DMS153 (cell line): ENCODE measurements at regions not wholly inside any gene's neighbourhood (a gene's known extent, or its start where the extent isn't known, plus 50 kb on each side); places are given as distances from the start of the nearest gene placed in this dataset.
"Not testable (repeated sequence)": the region's sequence is repeated elsewhere in the genome, so short reads cannot be mapped to it uniquely, and the experiment has no call there.

ENCODE experiments used
- DNase-seq: peaks from one replicate; lab custom pipeline; 2025; lab: John Stamatoyannopoulos, UW

DNA sequence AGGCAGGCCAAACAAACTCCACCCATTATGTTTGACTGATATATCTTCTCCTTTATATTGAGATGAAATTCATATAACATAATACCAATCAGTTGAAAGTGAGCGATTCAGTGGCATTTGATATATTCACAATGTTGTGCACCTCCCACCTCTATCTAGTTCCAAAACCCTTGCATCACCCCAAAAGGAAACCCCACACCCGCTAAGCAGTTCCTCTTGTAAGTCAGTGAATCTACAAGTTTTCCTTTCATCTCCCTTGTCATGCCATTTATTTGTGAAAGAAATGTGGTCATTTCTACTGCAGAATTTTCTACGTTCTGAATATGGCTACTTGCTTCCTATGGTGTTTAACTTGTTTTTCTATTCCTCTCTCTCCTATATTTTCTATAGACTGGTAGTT lies 99.4 kb upstream of the PTPN3 start:
- DNase-seq: no peak

DNA sequence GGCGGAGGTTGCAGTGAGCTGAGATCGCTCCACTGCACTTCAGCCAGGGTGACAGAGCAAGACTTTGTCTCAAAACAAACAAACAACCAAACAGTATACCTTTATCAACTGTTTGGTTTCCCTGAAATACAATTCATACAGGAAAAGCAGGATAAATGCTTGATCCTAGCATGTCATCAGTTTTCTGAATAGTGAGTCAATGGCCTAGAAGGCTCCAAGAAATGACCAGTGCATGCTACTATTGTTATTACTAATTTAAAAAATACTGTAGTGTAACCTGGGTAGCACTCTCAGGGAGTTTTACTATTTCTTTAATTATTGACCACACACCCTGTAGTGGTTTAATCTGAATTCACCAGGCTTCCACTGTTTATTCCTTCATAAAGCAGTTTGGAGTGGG lies 101.0 kb upstream of the PTPN3 start:
- DNase-seq: no peak

DNA sequence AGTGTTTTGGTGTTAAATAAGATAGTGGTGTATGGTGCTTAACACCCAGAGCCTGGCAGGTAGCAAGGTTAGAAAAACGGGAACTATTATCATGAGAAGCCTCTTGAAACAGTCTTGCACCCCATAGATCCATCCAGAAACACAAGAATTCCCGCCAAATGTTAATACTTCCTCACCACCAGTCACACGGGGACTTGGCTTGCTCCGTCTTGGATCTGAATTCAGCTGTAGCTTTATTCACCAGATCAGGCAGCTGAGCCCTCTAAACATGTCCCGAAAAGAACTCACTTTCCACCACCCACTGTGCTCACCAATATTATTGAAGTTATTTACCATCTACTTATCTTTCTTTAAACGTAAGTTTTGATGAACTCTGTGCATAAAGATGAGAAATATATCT lies 101.6 kb upstream of the PTPN3 start:
- DNase-seq: no peak

DNA sequence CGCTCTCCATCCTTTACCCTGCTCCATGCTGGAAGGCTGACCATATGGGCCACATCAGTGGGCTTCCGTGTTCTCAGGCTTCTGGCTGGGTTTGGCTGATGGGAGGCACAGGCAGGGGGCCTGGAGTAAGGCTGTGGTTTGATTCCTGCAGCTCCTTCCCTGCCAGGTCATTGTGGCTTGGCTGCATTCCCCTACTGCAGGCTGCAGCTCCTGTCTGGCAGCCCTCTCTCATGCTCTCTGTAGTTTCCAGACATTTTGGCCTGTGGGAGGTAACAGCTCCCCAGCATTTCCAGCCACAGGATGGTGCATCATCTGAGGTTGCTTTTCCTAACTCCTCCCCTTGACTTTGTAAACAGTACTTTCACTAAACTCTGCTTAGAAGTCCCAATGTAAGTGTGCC lies 102.0 kb upstream of the PTPN3 start:
- DNase-seq: no peak

DNA sequence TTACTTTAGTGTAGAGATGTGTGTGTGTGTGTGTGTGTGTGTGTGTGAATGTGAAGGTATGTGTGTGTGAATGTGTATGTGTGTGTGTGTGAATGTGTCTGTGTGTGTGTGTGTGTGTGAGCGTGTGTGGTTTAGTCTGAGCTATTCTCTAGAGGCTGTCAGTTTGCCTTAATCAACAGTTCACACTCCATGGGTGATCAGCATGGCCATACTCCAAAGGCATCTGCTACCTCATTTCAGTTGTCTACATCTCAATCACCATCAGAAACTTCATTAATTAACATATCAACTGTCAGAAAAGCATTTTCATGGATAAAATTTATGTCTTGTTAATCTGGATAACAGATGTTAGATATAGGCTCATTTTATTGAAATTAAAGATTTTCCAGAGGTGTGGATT lies 103.1 kb upstream of the PTPN3 start:
- DNase-seq: no peak

DNA sequence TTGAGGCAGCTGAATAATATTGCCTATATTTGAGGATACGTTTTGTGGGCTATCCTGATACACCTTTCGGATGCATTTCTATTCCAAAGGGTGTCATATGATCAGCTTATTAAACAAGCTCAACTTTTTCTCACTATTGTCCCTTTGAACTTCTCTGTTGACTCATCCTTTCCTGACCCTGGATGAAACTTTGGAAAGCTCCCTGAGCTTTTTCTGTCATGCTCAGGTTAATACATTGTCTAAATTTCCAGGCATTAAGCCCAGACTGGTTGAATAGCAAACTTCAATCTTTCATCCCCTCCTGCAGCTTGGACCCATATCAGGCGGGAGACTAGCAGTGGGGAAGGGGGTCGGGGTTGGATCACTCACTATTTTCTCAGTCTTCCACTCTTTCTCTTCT lies 104.9 kb upstream of the PTPN3 start:
- no peak for DNase-seq

DNA sequence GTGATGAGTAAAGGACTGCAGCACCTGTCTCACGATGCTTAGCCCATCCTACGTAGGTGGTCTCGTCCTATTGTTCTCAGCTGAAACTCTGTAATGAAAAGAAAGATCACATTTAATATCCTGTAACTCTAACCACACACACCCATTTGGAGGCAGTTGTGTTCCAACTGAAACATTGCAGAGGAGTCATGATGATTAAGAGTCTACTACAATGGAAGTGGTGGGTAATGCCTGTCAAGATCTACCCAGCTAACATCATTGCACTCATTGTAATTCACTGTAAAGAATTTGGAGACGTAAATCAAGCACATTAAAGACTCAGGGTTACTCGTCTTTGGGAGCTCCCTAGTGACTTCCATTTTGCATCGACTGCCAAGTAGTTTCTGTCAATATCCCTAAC lies 106.0 kb upstream of the PTPN3 start:
- no peak for DNase-seq

DNA sequence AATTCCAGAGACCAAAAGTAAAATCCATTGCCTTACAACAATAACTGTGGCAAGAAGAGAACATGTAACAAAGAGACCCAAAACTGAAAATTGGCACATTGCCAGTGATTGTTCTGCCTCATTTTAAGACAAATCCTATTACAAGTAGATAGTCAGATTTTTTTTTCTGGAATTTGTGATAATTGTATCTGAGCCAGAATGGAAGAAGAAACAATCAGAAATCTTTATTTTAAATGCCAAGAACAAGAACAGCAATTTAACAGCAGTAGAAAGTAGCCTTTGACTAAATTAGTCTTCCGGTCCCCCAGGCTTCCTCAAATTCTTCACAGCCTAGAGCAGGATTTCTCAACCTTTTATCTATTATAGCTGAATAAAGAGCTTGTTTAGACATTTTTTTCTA lies 106.7 kb upstream of the PTPN3 start:
- no peak for DNase-seq

DNA sequence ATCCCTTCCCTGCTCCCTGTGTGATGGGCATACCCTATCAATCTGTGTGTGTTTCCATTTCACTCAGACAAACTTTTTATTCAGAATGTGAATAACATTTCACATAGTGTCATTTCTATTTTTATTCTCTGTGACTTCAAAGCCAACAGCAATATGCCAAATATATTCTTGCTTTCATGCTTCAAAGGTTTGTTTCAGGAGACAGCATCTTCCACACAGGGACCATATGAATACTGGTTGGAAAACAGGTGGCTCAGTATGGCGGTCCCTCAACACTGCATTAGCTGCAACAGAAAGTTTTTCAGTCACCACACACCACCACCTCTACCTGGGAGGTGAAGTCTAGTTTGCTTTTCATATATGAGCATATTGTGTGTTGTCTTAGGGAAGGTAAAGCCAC lies 111.0 kb upstream of the PTPN3 start:
- no peak for DNase-seq

DNA sequence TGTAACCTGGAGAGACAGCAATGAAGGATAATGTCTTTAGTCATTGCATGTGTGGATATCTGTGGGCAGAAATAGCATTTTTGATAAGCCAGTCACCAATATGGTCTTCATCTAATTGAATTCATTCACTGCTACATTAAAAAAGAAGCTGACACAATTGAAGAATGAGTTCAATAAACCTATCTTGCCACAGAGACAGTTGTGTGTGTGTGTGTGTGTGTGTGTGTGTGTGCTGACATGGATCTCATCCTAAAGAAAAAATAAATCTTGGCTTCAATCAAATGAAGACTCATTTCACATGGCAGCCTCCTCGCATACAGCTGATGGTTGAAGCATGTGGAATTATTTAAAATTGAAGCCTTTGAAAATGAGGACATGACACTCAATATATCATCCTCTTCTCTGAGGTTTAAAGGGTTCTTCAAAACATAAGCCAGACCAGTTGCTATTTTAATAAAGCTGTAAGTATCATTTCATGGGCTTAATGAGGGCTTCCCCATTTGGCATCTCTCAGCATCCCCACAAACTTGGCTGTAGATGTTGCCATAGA lies 118.5 kb upstream of the PTPN3 start:
- no peak for DNase-seq

DNA sequence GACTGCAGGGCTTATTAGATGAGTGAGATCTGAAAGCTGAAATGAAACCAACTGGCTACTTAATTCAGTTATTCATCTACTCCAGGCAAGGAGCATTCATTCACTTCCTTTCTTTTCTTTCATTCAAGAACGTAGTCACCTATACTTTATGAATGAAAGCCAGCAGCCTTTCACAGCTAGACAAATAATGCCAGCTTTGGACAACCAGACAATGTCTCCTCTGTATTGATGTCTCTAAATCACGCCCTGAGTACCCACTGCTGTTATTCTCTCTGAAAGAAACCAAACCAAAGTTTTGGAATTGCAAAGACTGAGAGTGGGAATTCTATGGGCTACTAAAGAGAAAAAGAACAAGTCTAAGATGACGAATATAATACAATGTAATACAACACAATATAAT lies 121.2 kb upstream of the PTPN3 start:
- DNase-seq: no peak

DNA sequence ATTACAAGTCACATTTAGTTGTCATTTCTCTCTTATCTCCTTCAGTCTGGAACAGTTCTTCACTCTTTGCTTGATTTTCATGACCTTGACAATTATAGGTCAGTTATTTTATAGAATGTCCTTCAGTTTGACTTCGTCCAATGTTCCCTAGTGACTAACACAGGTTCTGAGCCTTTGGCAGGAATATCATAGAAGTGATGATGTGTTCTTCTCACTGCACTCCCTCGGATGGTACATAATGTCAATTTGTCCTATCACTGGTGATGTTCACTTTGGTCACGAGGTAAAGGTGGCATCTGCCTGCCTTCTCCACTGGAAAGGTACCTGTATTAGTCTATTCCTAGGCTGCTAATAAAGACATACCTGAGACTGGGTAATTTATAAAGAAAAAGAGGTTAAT lies 126.0 kb upstream of the PTPN3 start:
- DNase-seq: no peak

DNA sequence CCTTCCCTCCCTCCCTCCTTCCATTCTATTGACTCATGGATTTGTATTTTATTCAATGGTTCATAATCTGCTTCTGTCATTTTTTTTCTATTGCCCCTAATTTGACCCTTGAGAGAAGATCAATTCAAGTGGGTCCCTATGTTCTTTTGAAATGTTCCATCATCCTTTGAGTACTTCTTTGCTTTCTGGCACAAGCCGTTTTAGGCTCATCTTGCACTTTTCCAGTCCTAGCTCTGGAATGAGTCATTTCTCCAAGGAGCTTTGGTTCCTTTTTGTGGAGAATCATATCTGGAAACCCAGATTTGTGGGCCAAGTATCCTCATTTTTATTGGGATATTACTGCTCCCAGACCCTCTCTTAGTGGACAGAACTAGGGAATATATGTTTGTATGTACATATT lies 126.8 kb upstream of the PTPN3 start:
- DNase-seq: no peak

DNA sequence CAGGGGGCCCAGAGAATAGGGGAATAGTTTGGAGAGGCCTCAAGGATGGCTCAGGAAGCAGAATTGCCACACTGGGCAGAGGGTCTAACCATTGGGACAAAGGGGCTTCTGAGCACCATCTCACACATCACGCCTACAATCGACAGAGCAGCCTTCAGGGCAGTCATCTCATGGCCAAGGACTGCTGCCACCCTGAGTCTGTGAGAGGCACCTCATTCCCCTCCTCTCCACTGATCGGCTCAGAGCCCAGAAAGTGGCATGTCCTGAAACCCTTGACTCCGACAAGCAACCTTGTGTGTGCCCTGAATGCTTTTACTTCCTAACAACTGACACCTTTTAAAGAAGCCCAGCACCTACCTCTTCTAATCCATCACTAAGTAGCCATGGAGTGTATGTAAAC lies 128.9 kb upstream of the PTPN3 start:
- no peak for DNase-seq

DNA sequence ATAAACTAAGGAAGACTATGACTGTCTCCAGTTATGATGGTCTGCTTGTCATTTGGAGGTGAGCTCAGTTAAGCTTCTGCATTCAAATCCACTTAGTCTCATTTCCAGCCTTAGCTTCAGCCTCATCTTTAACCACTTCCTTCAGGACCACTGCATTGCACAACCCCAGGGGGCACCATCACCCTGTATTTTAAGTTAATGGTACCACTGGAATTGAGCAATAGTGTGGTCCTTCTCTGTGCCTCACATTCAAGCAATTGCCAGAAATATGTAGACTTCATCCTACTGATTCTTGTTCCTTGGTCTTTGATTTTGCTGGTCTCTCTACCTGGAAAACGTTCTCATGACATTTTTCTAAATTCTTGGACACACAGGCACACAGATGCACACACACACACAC lies 131.5 kb upstream of the PTPN3 start:
- no peak for DNase-seq

DNA sequence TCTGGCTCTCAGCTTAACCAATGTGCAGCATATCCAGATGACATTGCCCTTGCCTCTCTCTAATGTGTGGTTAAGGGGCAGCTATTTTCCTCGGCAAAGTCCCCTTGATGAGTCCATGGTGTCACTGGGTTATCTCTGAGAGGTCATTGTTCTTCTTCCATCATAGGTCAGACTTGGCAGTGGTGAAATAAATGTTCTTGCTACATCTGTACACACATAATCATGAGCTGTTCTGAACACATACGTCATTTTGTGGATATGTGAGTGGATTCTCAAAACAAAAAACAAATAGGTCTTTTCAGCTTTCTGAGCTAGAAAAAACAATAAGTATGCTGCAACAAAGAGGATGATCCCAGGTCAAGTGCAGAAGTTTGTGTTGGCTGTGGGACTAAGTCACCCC lies 134.7 kb upstream of the PTPN3 start:
- no peak for DNase-seq

DNA sequence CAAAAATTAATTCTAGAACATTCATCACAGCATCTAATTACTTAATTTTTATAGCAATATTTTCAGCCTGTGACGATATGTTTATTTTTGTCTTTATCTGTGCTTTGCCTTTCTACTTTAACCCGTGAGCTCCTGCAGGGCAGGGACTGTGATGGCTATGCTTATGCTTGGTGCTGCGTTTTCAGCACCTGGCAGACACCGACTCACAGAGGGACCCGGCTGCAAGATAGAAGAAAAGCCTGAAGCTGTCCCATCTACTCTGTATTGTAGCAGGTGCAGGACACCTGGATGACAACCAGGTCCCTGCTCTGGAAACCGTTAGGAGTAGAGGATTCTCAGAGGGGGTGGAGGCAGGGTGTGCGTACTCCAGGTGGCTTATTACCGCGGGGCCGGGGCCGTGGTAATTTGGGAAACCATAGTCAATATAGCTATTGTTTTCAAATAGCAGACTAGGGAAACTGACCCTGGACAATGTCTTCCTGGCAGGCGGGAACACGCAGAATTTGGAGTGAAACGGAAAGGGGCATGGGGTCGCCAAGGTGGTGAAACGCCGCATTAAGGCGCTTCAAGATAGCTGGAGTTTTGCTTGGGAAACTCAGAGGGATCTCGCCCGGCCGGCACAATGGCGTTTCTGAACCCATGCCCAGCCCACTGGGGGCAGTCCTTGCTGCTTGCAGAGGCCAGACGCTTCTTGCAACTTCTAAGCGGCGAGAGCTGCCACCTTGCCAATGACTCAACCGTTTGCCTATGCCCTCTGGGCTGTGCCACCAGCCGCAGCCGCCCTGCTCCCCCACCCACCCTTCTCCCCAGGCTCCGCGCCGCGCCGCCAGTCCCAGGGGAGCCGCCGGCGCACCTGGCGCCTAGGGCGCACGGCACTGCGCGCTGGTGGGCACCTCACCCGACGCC lies 140.1 kb upstream of the PALM2AKAP2 start:
- DNase-seq: peak; percentile 64

DNA sequence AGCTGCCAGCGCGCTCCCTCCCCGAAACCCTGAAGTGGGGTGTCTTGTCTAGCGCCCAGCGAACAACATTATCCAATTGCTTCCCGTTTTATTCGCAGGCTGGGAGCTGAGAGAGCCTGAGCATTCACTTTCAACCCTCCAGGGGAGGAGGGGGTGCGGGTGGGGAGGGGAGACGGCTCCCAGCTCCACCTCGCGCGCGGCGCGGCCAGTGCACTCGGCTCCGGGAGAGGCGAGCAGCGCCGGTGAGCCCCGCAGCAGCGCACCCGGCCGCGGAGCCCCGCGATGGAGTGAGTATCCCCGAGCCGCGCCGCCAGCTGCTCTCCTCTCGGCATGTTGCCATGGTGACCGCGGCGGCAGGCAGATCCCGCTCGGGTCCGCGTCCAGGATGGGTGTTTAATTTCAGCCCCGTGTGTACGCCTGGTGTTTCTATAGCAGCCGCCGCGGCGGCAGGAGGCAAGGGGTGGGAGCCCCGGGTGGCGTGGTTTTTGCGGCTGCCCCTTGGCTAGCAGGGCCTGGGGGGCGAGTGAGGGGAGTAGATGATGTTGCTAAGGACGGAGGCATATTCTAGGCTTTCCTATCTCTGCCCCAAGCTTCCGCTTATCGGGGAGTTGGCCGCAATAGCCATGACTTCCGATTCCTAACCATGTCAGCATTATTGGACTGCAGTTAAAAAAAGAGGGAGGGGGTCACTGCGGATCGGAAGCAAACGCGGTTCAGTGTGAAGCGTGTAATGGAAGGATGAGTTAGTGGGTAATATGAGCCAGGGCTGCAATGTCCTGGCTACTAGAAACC lies 139.2 kb upstream of the PALM2AKAP2 start:
- peak; percentile 75 for DNase-seq

DNA sequence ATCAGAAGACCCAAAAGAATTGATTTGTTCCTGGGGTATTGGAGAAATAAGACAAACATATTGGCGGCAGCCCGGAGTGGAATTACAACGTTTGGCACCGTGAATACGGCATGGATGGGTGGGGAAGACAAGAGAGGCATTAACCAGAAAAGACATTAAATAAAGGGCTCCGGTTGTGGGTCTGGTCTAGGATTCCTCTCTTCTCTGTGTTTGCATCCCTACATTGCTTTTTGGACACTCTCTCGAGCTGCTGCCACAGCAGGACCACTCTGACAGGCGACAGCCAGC lies 138.7 kb upstream of the PALM2AKAP2 start:
- DNase-seq: no peak

DNA sequence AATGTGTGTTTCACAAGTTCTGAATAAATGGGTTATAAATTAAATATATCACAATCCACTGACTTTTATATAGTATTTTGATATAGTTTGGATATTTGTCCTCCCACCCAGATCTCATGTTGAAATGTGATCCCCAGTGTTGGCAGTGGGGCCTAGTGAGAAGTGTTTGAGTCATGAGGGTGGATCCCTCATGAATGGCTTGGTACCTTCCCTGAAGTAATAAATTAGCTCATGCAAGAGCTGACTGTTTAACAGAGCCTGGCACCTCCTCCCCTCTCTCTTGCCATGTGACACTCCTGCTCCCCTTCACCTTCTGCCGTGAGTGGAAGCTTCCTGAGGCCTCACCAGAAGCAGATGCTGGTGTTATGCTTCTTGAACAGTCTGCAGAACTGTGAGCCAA lies 127.9 kb upstream of the PALM2AKAP2 start:
- no peak for DNase-seq

DNA sequence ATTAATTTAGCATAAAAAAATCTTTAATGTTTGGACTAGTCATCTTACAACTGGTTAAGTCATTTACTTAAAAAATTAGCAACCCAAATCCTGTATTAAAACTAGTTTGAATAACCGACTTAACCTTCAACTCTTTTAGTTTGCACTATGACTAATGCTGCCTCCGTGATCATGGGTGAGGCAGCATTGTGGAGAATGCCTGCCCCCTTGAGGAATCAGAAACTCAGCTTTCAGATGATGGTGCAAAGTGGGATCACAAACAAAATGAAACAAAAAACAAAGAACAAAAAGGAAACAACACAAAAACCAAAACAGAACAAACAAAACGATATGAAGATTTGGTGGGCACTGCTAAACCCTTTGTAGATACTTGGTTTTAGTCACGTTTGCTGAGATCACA lies 127.0 kb upstream of the PALM2AKAP2 start:
- DNase-seq: no peak

DNA sequence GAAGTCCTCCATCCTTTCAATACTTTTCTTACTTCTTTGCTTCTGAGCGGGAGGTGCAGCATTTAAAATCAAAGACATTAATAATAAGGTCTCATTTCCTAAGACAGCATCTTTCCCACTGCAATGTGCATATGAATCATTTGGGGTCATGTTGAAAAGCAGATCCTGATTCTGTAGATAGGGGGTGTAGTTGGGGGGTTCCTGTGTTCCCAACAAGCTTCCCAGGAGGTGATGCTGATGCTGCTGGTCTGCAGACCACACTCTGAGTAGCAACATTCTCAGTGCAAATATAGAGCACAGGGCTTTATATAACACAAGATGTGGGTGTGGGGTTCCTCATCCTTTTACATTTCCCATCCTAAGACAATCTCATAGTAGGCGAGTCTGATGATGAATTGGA lies 126.5 kb upstream of the PALM2AKAP2 start:
- DNase-seq: no peak

DNA sequence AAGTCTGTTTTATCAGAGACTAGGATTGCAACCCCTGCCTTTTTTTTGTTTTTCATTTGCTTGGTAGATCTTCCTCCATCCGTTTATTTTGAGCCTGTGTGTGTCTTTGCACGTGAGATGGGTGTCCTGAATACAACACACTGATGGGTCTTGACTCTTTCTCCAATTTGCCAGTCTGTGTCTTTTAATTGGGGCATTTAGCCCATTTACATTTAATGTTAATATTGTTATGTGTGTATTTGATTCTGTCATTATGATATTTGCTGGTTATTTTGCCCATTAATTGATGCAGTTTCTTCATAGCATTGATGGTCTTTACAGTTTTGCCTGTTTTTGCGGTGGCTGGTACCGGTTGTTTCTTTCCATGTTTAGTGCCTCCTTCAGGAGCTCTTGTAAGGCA lies 116.0 kb upstream of the PALM2AKAP2 start:
- not testable (repeated sequence) for DNase-seq
